GM12864 (cell line): ENCODE measurements at regions not wholly inside any gene's neighbourhood (a gene's known extent, or its start where the extent isn't known, plus 50 kb on each side); places are given as distances from the start of the nearest gene placed in this dataset.

Experiments
- DNase-seq: peaks from one replicate; pipeline ENCODE4 v3.0.0-alpha.2; 2011; ENCODE audit warnings: low read depth
- H3K4me3 ChIP-seq: 2 replicates; pipeline ENCODE4 v1.5.1; 2011; ENCODE audit warnings: mild to moderate bottlenecking, low read depth, low read length, control low read depth
- CTCF ChIP-seq: IDR thresholded peaks from 2 replicates; pipeline ENCODE4 v1.5.1; 2011; ENCODE audit warnings: low read depth, mild to moderate bottlenecking, moderate library complexity, low read length, control low read depth, inconsistent platforms; ENCODE audit errors: missing control alignments

- DNase-seq: no peak
- TF ChIP-seq CTCF: no peak
- no peak overlapping the region for H3K4me3 ChIP-seq
These were observed 1380.5 kb upstream of the SPRY2 start for GRCh38 chr13:81721400-81721799.

- no peak for DNase-seq
- no peak for TF ChIP-seq CTCF
- no peak overlapping the region for H3K4me3 ChIP-seq
These were observed 1373.6 kb upstream of the SPRY2 start for GRCh38 chr13:81714513-81714912.

- no peak for TF ChIP-seq CTCF
- DNase-seq: no peak
- no peak overlapping the region for H3K4me3 ChIP-seq
These were observed 1372.3 kb upstream of the SPRY2 start for GRCh38 chr13:81713201-81713600.

GRCh38 chr13:81697826-81698225, 1356.9 kb upstream of the SPRY2 start:
- no peak for TF ChIP-seq CTCF
- no peak overlapping the region for H3K4me3 ChIP-seq
- no peak for DNase-seq

GRCh38 chr13:81686877-81687276, 1346.0 kb upstream of the SPRY2 start:
- no peak for DNase-seq
- no peak overlapping the region for H3K4me3 ChIP-seq
- no peak for TF ChIP-seq CTCF

GRCh38 chr13:81683521-81683920, 1342.6 kb upstream of the SPRY2 start:
- TF ChIP-seq CTCF: no peak

GRCh38 chr13:81682081-81682630, 1341.2 kb upstream of the SPRY2 start:
- H3K4me3 ChIP-seq: no peak overlapping the region
- no peak for TF ChIP-seq CTCF
- DNase-seq: no peak

More at GRCh38 chr13:81683521-81683920, 1342.6 kb upstream of the SPRY2 start:
- no peak overlapping the region for H3K4me3 ChIP-seq
- DNase-seq: no peak
